ENCODE measurements at regions not wholly inside any gene's neighbourhood (a gene's known extent, or its start where the extent isn't known, plus 50 kb on each side); places are given as distances from the start of the nearest gene placed in this dataset.
"Not testable (repeated sequence)": the region's sequence is repeated elsewhere in the genome, so short reads cannot be mapped to it uniquely, and the experiment has no call there.

- FAIRE-seq, result no peak
- no peak for DNase-seq (ENCODE audit: low spot score in 2 of 2)
Observed at GRCh38 chr2:43149482-43150107, 76.8 kb downstream of the ZFP36L2 start.

- no peak for DNase-seq (ENCODE audit: low spot score in 2 of 2)
- FAIRE-seq, result no peak
Observed at GRCh38 chr2:43146083-43146482, 80.3 kb downstream of the ZFP36L2 start.

GRCh38 chr2:43144263-43144662, 82.1 kb downstream of the ZFP36L2 start:
- no peak for FAIRE-seq

GRCh38 chr2:43143756-43144155, 82.7 kb downstream of the ZFP36L2 start:
- DNase-seq (ENCODE audit: low spot score in 2 of 2) (no peak), FAIRE-seq (no peak)

More at GRCh38 chr2:43144263-43144662, 82.1 kb downstream of the ZFP36L2 start:
- DNase-seq (ENCODE audit: low spot score in 2 of 2), result no peak

DNA sequence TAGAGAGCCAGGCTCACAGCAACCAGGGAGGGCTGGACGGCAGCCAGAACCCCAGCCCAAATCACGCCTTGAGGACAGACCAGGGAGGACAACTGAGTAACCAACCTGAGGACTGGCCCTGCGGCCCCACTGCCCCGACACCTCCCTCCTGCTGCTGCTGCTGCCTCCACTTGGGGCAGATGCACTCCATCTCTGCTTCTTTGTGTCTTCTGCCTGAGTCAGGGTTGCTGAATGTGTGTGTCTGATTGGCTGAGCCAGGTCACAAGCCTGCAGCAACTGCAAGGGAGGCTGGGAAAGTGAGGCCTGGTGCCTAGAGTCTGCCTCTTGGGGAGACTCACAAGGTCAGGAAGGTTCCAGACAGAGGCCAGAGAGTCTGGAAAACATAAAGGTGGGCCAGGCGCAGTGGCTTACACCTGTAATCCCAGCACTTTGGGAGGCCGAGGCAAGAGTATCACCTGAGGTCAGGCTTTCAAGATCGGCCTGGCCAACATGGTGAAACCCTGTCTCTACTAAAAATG, 83.4 kb downstream of the ZFP36L2 start:
- FAIRE-seq, result no peak

GRCh38 chr2:43141636-43142151, 84.7 kb downstream of the ZFP36L2 start:
- FAIRE-seq; DNase-seq (ENCODE audit: low spot score in 2 of 2): not testable (repeated sequence)

More for the DNA sequence above, 83.4 kb downstream of the ZFP36L2 start:
- no peak for DNase-seq (ENCODE audit: low spot score in 2 of 2)

GRCh38 chr2:43139996-43140621, 86.3 kb downstream of the ZFP36L2 start:
- FAIRE-seq (no peak), DNase-seq (ENCODE audit: low spot score in 2 of 2) (no peak)

- FAIRE-seq, result no peak
Observed at GRCh38 chr2:43139501-43139900, 86.9 kb downstream of the ZFP36L2 start.

DNA sequence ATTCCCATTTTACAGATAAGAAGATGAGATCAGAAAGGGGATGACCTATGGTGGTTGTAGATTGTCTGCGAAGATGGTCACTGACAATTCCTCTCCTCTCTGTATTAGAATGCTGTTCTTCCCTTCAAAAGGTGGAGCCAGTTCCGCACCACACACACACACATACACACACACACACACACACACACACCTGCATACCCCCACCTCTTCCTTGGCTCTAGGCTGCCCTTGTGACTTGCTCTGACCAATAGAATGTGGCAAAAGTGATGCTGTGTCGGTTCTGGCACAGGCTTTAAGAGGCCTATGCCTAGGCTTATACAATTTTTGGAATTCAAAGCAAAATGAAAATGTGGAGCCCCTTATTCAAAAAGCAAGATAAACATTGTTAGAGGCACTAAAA, 88.0 kb downstream of the ZFP36L2 start:
- no peak for FAIRE-seq
- no peak for DNase-seq (ENCODE audit: low spot score in 2 of 2)

More at GRCh38 chr2:43139501-43139900, 86.9 kb downstream of the ZFP36L2 start:
- DNase-seq (ENCODE audit: low spot score in 2 of 2), result no peak

GRCh38 chr2:43136876-43137275, 89.5 kb downstream of the ZFP36L2 start:
- no peak for FAIRE-seq
- no peak for DNase-seq (ENCODE audit: low spot score in 2 of 2)

DNA sequence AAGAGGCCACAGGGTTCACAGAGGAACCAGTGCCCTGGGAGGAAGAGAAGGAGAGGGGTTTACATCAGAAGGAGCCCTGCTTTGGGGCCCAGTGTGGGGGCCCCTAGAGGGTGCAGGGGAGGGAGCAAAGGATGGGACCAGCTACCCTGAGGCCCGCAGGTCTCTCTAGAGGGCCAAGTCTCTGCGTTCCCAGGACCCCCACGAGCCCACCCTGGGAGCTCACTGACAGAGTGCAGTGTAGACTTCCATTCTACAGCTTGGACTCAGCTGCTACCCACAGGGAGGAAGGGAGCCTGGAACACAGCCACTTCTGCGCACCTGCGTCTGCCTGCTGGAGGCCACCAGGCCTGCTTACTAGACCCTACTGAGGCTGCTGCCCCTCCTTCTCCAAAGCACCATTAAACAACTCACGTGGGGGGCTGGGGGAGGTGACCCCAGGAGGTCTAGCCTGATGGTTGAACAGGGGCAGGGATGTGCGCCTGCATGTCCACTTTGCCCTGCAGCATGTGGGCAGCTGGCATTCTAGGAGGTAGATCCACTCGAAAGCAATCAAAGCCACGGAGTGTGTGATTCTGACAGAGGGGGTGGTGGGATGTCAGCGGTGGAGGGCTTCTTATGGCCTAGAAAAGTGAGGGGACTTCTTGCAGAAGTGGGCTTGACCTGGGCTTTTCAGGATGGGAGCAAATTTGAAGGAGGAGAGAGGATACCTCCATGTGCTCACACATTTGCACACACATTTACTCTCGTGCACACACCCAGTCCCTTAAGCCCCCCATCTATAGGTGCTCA, 90.2 kb downstream of the ZFP36L2 start:
- no peak for FAIRE-seq
- no peak for DNase-seq (ENCODE audit: low spot score in 2 of 2)

- no peak for FAIRE-seq
- no peak for DNase-seq (ENCODE audit: low spot score in 2 of 2)
Observed at GRCh38 chr2:43135583-43135982, 90.8 kb downstream of the ZFP36L2 start.

DNA sequence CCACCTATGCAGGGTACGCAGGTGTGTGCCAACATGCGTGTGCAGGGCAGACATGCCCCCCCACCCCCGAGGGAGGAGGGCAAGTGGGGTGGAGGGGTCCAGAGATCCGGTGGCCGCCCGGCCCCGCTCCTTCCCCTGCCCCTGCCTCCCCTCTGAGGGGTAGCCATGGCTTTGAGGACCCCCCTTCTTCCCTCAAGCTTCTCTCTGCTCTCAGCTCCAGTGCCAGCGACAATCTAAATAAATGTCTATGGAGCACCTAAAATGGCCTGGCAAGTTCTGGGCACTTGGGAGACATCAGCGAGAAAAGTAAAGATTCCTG, 91.9 kb downstream of the ZFP36L2 start:
- DNase-seq (ENCODE audit: low spot score in 2 of 2), result no peak
- no peak for FAIRE-seq

DNA sequence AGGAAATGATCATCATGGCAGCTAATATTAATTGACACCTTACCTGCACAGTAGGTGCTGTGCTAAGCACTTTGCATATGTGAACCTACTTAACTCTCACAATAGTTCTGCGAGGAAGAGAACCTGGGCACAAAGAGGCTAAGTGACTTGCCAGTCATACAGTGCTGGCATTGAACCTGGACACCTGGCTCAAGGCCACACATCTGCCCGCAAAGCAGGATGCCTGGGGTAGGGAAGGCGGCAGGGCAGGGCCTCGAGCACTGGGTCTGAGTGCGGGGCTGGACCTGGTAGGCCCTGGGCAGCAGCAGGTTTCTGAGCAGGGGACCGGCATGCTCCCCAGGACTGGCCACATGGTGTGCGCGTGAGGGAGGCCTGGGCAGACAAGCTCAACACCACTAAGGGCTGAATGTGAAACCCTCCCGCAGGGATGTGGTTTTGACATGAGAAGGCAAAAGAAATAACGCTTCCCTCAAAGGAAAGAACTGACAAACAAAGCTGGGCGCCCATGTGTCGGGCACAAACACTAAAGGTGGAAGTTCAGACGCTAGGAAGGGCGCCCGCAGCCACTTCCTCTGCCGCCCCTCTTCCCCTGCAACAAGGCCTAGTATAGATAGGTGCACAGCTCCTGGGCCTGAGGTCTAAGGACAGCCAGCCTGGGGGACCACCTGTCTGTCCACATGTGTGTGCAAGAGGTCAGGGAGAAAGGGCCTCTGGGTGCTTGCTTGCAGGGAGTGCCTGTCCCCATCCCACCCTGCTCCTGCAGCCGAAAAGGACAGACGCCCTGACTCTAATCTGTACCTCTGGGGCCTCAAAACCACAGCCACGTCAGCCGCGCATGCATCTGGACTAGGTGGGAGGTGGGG, 92.5 kb downstream of the ZFP36L2 start:
- FAIRE-seq (no peak), DNase-seq (ENCODE audit: low spot score in 2 of 2) (no peak)

DNA sequence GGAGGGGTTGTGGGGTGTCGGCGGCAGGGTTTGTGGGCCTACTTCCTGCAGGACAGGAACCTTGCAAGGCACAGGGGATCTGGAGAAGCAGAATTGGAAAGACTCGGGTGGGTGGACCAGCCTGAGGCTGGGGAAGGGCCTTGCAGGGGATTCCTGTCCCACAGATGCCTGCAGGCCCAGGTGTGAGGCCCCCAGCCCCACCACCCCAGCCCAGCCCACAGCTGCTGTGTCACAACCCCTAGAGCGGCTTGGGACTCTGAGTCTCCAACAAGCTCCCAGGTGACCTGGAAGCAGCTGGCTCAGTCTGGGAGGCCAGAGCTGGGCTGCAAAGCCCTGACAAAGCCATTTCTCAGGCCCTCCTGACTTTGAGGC, 93.1 kb downstream of the ZFP36L2 start:
- no peak for FAIRE-seq
- DNase-seq (ENCODE audit: low spot score in 2 of 2), result no peak

- FAIRE-seq, result no peak
- no peak for DNase-seq (ENCODE audit: low spot score in 2 of 2)
Observed at GRCh38 chr2:43132683-43133301, 93.6 kb downstream of the ZFP36L2 start.

- DNase-seq (ENCODE audit: low spot score in 2 of 2) (no peak), FAIRE-seq (no peak)
Observed at GRCh38 chr2:43131890-43132682, 94.3 kb downstream of the ZFP36L2 start.

DNA sequence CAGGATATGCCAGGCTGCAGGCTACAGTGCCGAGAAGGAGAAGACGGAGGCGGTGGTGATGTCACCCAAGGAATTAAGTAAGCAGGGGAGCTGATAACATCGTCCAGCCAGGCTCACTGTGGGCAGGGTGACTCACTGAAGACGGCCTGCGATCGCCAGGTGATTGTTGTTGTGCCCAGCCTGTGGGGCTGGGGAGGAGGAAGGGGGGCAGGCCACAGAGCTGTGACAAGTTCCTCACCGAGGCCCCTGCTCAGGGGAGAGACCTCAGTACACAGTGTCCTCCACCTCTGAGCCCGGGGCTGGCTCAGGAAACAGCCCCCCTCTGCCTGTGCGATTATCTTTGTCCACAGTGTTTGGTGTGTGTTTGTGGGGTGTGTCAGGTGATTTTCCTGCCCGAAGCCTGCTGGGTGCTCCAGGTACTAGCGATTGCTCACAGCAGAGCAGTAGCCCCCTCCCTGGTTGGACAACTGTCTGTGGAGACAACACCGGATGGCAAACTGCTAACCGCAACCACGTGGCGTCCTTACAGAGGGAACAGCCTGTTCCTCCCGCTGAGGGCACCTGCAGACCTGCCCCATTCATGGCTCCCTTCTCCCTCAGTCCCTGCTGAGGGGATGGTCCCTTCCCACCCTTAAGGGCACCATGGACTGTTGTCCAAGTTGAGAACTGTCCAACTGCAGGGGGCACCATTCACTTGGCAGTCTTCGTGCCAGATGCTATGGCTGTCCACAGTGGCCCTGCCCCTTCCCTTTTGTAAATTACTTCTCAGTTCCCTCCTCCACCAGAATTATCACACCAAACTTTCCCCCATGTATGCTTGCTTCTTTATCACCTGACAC, 95.1 kb downstream of the ZFP36L2 start:
- FAIRE-seq, result no peak
- DNase-seq (ENCODE audit: low spot score in 2 of 2), result peak in 1 of 2 donors; percentile 63

Data from frontal cortex (tissue), 3 donors.